K562 (cell line): ENCODE measurements at regions not wholly inside any gene's neighbourhood (a gene's known extent, or its start where the extent isn't known, plus 50 kb on each side); places are given as distances from the start of the nearest gene placed in this dataset.
A peak's percentile ranks its signal among the peaks of the same experiment; 100 is the strongest.

Experiments
- ATAC-seq: fragments of 200-7000 bp; cut with Tn5 transposase; 3 replicates; pipeline ENCODE4 v1.9.1; 2020; ENCODE audit warnings: moderate library complexity
- BruUV-seq: library from RNA; stranded (reverse); fragments of 400-500 nt; replicated peaks from 2 replicates; lab custom pipeline; 2021; lab: Mats Ljungman, UMichigan
- CTCF ChIA-PET: fragments of 300-600 bp; formaldehyde crosslinking; extraction: SDS; loops from one replicate; lab custom pipeline; 2021; ENCODE audit warnings: low intra/inter-chr PET ratio; lab: Yijun Ruan, JAX
- POLR2A ChIA-PET: fragments of 300-600, 350-650 bp; sonication (Branson Sonifier 250); formaldehyde crosslinking; extraction: SDS; loops from one replicate; lab custom pipeline; 2021; ENCODE audit warnings: antibody characterized with exemption, inconsistent platforms; lab: Yijun Ruan, JAX
- DNase-seq, 4 experiments: peaks; one replicate each; pipeline versions ENCODE4 v3.0.0 to v3.0.0-alpha.2; 2011 to 2018; ENCODE audit warnings: low spot score in 3 of 4, mixed read lengths in 3 of 4; ENCODE audit errors: extremely low read depth in 1 of 4
- FAIRE-seq: peaks from 2 replicates; lab custom pipeline; 2011; peaks lifted over from hg19 to GRCh38; lab: Jason Lieb, UNC
- H2AFZ ChIP-seq: 2 replicates; pipeline ENCODE4 v1.6.0; 2011; ENCODE audit warnings: low read depth, low read length, control low read depth, inconsistent platforms
- H3K27ac ChIP-seq: fragments of 200-600 bp; 3 replicates; pipeline ENCODE4 v1.8.0; 2011; ENCODE audit warnings: low read depth, mild to moderate bottlenecking, control low read depth, inconsistent platforms, low read length, moderate library complexity, mixed read lengths; ENCODE audit errors: extremely low read depth
- H3K27me3 ChIP-seq, 2 experiments: fragments of 300-600 bp in 1 of 2; 2 replicates in 1 of 2; 3 replicates in 1 of 2; pipeline versions ENCODE4 v1.6.0 to v1.8.0; 2011; ENCODE audit warnings: inconsistent platforms in 2 of 2, low read length in 2 of 2, mild to moderate bottlenecking in 1 of 2, mixed read lengths in 1 of 2, moderate library complexity in 1 of 2; ENCODE audit not compliant: control insufficient read depth in 2 of 2, insufficient read depth in 2 of 2
- H3K36me3 ChIP-seq: fragments of 300-600 bp; 3 replicates; pipeline ENCODE4 v1.8.0; 2011; ENCODE audit warnings: mild to moderate bottlenecking, low read length, inconsistent platforms; ENCODE audit not compliant: control insufficient read depth, insufficient read depth
- H3K4me1 ChIP-seq, 2 experiments: fragments of 200-600 bp in 1 of 2; replicated peaks in 1 of 2; 2 replicates in 1 of 2; 3 replicates in 1 of 2; pipeline versions ENCODE4 v1.5.1 to v1.8.0; 2011; ENCODE audit warnings: inconsistent platforms in 2 of 2, low read length in 2 of 2, mild to moderate bottlenecking in 1 of 2, mixed read lengths in 1 of 2, moderate library complexity in 1 of 2; ENCODE audit not compliant: control insufficient read depth in 2 of 2, insufficient read depth in 2 of 2
- H3K4me2 ChIP-seq: 2 replicates; pipeline ENCODE4 v1.6.1; 2011; ENCODE audit warnings: low read length, control low read depth, inconsistent platforms, mixed read lengths; ENCODE audit not compliant: insufficient read depth
- H3K4me3 ChIP-seq: fragments of 200-600 bp; sonication (generic), shearing (Covaris generic); 2 replicates; pipeline ENCODE4 v1.5.1; 2016; ENCODE audit warnings: control low read depth, inconsistent platforms
- H3K79me2 ChIP-seq: fragments of 200-600 bp; 3 replicates; pipeline ENCODE4 v1.8.0; 2011; ENCODE audit warnings: low read length, inconsistent platforms; ENCODE audit not compliant: control insufficient read depth, insufficient read depth
- H3K9ac ChIP-seq, 2 experiments: 2 replicates each; pipeline versions ENCODE4 v1.6.0 to v1.6.1; 2011; ENCODE audit warnings: low read depth in 2 of 2, low read length in 2 of 2, control low read depth in 1 of 2, inconsistent platforms in 1 of 2, mild to moderate bottlenecking in 1 of 2, mixed read lengths in 1 of 2; ENCODE audit not compliant: insufficient read depth in 1 of 2
- H3K9me1 ChIP-seq: one replicate; pipeline ENCODE4 v1.6.0; 2011; ENCODE audit warnings: inconsistent platforms, mild to moderate bottlenecking, low read length, moderate library complexity; ENCODE audit not compliant: control insufficient read depth, insufficient read depth
- H3K9me3 ChIP-seq: replicated peaks from 2 replicates; pipeline ENCODE4 v1.5.1; 2011; ENCODE audit warnings: low read depth, low read length, inconsistent platforms; ENCODE audit not compliant: control insufficient read depth, insufficient read depth
- H4K20me1 ChIP-seq: replicated peaks from 2 replicates; pipeline ENCODE4 v1.6.1; 2011; ENCODE audit warnings: low read length, inconsistent platforms, mixed read lengths; ENCODE audit not compliant: control insufficient read depth, insufficient read depth
- ATF1 ChIP-seq, 2 experiments: fragments of 450-650 bp in 1 of 2; IDR thresholded peaks; 2 replicates each; pipeline ENCODE4 v1.6.1; 2016; ENCODE audit warnings: missing compliant biosample characterization in 1 of 2, missing genetic modification characterization in 1 of 2
- BHLHE40 ChIP-seq: IDR thresholded peaks from 2 replicates; pipeline ENCODE4 v1.6.1; 2011; ENCODE audit warnings: low read length, improper control_type of control experiment
- CTBP1 ChIP-seq: fragments of 450-650 bp; IDR thresholded peaks from 2 replicates; pipeline ENCODE4 v1.6.1; 2016; ENCODE audit warnings: borderline replicate concordance
- HDAC1 ChIP-seq, 2 experiments: fragments of 450-650 bp; IDR thresholded peaks; 2 replicates each; pipeline ENCODE4 v1.6.1; 2016 to 2017; ENCODE audit warnings: inconsistent platforms in 1 of 2, mild to moderate bottlenecking in 1 of 2, moderate library complexity in 1 of 2
- HMBOX1 ChIP-seq: sonication (generic); IDR thresholded peaks from 2 replicates; pipeline ENCODE4 v1.6.1; 2016
- MAFK ChIP-seq: IDR thresholded peaks from 2 replicates; pipeline ENCODE4 v1.6.1; 2011; ENCODE audit warnings: low read length, improper control_type of control experiment
- NFE2 ChIP-seq: IDR thresholded peaks from 2 replicates; pipeline ENCODE4 v1.6.1; 2014; ENCODE audit warnings: antibody characterized with exemption, low read depth
- NFIC ChIP-seq: fragments of 450-650 bp; IDR thresholded peaks from 2 replicates; pipeline ENCODE4 v1.6.1; 2017; ENCODE audit warnings: mild to moderate bottlenecking, inconsistent platforms
- NR2C1 ChIP-seq, 2 experiments: fragments of 450-650 bp; IDR thresholded peaks; 2 replicates each; pipeline ENCODE4 v1.6.1; 2017; ENCODE audit warnings: mild to moderate bottlenecking in 2 of 2, antibody characterized with exemption in 1 of 2, inconsistent platforms in 1 of 2, missing compliant biosample characterization in 1 of 2, missing genetic modification characterization in 1 of 2
- NR2C2 ChIP-seq, 2 experiments: fragments of 200-800 bp in 1 of 2; sonication (Bioruptor generic) in 1 of 2; sonication (generic) in 1 of 2; formaldehyde crosslinking in 1 of 2; IDR thresholded peaks; 2 replicates each; pipeline versions ENCODE4 v1.6.1 to v1.8.0; 2016 to 2022; ENCODE audit warnings: mild to moderate bottlenecking in 1 of 2, missing compliant biosample characterization in 1 of 2, missing genetic modification characterization in 1 of 2, missing genetic modification reagents in 1 of 2
- NRF1 ChIP-seq, 2 experiments: fragments of 450-650 bp; IDR thresholded peaks in 1 of 2; conservative IDR thresholded peaks in 1 of 2; 2 replicates each; pipeline ENCODE4 v1.6.1; 2014; ENCODE audit warnings: mild to moderate bottlenecking in 2 of 2
- POLR2AphosphoS2 ChIP-seq: IDR thresholded peaks from 2 replicates; pipeline ENCODE4 v1.6.1; 2012; ENCODE audit warnings: low read length, improper control_type of control experiment
- RAD21 ChIP-seq, 2 experiments: fragments of 250-450 bp in 1 of 2; fragments of 450-650 bp in 1 of 2; sonication (Bioruptor Pico) in 1 of 2; formaldehyde crosslinking in 1 of 2; IDR thresholded peaks in 1 of 2; conservative IDR thresholded peaks in 1 of 2; 2 replicates each; pipeline versions ENCODE4 v1.4.0 to v1.8.0; 2020 to 2022; ENCODE audit warnings: mild to moderate bottlenecking in 2 of 2, moderate library complexity in 1 of 2
- SAFB ChIP-seq: fragments of 200-400 bp; formaldehyde crosslinking; IDR thresholded peaks from 2 replicates; pipeline ENCODE4 v1.6.1; 2017; ENCODE audit warnings: low read depth, low read length, borderline replicate concordance
- SREBF1 ChIP-seq: fragments of 150-350 bp; IDR thresholded peaks from 2 replicates; pipeline ENCODE4 v1.6.1; 2014; ENCODE audit warnings: antibody characterized with exemption, low read depth, low read length, borderline replicate concordance
- WGBS: fragments of 100-300 bp; shearing (Covaris generic); methylation state at CpG from one replicate; pipeline ENCODE4 v1.1.6; 2016; ENCODE audit warnings: low coverage, mixed read lengths; ENCODE audit not compliant: insufficient coverage; ENCODE audit errors: missing lambda C conversion rate; 5-methylcytosine and 5-hydroxymethylcytosine counted together
- in situ Hi-C: fragments of 300-500 bp; cut with MboI; formaldehyde crosslinking; loops from 4 replicates; pipeline ENCODE4 v1.15.0; 2018; ENCODE audit warnings: inconsistent platforms, mixed read lengths
- intact Hi-C: fragments of 100-400 bp; cut with micrococcal nuclease; formaldehyde crosslinking; loops from 2 replicates; pipeline ENCODE4 v1.14.2; 2022
- TF ChIP-seq, protein P1 (sequence below): fragments of 200-800 bp; sonication (Bioruptor generic); IDR thresholded peaks from 2 replicates; pipeline ENCODE4 v1.6.1; 2017; ENCODE audit warnings: missing genetic modification characterization, missing compliant biosample characterization
- TF ChIP-seq, protein P2 (sequence below): sonication (generic); formaldehyde crosslinking; IDR thresholded peaks from 2 replicates; pipeline ENCODE4 v1.8.0; 2022; ENCODE audit warnings: missing genetic modification reagents, mild to moderate bottlenecking, moderate library complexity, borderline replicate concordance

DNA sequence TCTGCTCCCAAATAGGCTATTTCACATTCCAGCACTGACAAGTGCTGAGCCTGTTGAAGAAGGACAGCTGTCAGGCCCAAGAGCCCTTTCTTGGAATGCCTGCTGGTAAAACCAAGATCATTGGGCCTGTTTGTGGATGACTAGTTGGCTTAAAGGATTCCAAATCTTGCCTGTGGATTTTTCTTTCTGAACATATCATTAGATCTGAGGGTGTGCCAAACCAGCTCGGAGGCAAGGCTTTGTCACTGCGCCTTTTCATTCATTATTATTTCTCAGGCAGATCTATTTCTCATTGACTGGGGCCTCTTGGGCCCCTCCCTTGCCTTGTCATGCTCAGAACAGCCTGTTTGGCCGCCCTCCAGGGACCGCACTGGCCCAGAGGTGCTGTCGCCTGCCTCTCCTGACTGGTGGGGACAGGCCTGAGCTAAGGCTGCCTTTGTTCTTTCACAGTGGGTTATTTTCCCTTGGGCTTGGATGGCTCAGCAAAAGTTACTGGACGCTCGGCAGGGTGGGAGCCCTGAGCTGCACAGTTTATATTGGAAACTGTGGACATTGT lies 222.7 kb upstream of the SESN3 start:
- H3K27me3 ChIP-seq, result no peaks in the 10 kb centered on the region
- peaks cover 3 to 30% of the 10 kb centered on the region in 2 experiments; a peak in 3 of 5 replicates for H3K4me1 ChIP-seq
- DNase-seq (peak; percentile 15 to 88 (median 40)), FAIRE-seq (peak; percentile 73), ATAC-seq (peak; percentile 97)
- in situ Hi-C loops (no loop called here), intact Hi-C loops (no loop called here)
- H2AFZ ChIP-seq, result peak overlapping the region; percentile 49
- H3K79me2 ChIP-seq, result no peaks in the 10 kb centered on the region
- no peaks in the 10 kb centered on the region for H4K20me1 ChIP-seq
- no peaks in the 10 kb centered on the region for H3K36me3 ChIP-seq
- 1% methylated on average over 7 of the region's 7 CpGs for WGBS
- peak overlapping the region; percentile 44; the same call in 1 of the 3 replicates for H3K27ac ChIP-seq
- ChIA-PET CTCF (no interaction called here), POLR2A (interaction anchor here (0.6 to 2.0 kb wide), 5 partner anchors 9 to 165 kb away, joined by 3 to 8 read pairs (median 3); no protein-coding TSS in a partner anchor)
- no peaks in the 10 kb centered on the region for H3K9me3 ChIP-seq
- H3K9me1 ChIP-seq, result no peaks in the 10 kb centered on the region
- H3K4me2 ChIP-seq, result 0 out of 2 replicates have a peak overlapping the region, but pooled peaks have one; percentile 23
- no peak overlapping the region for H3K4me3 ChIP-seq
- no TSS peak for BruUV-seq
- H3K9ac ChIP-seq, result peak overlapping the region in 1 of 2 experiments; percentile 62; a peak in 1 of 4 replicates
- peak; percentile 30; the same call in 1 of the 2 replicates for TF ChIP-seq HMBOX1
- peak; percentile 84 for TF ChIP-seq NFIC
- peak; percentile 74 for TF ChIP-seq BHLHE40
- TF ChIP-seq, protein P1, sequence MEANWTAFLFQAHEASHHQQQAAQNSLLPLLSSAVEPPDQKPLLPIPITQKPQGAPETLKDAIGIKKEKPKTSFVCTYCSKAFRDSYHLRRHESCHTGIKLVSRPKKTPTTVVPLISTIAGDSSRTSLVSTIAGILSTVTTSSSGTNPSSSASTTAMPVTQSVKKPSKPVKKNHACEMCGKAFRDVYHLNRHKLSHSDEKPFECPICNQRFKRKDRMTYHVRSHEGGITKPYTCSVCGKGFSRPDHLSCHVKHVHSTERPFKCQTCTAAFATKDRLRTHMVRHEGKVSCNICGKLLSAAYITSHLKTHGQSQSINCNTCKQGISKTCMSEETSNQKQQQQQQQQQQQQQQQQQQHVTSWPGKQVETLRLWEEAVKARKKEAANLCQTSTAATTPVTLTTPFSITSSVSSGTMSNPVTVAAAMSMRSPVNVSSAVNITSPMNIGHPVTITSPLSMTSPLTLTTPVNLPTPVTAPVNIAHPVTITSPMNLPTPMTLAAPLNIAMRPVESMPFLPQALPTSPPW (CRISPR knock-in tag), result peak; percentile 85
- peak; percentile 72 for TF ChIP-seq NFE2
- peak; percentile 38 to 42 for TF ChIP-seq RAD21 (CRISPR knock-in tag; conservative IDR thresholded peaks at IDR 0.05 in 1 of 2, IDR thresholded peaks at IDR 0.05 in 1 of 2)
- TF ChIP-seq NR2C1 (IDR thresholded peaks at IDR 0.05), result no peak
- 0 out of 2 replicates have a peak, but pooled peaks have one; percentile 45 for TF ChIP-seq NR2C1 (tag; IDR thresholded peaks at IDR 0.05)
- 0 out of 2 replicates have a peak, but pooled peaks have one; percentile 31 for TF ChIP-seq CTBP1
- peak; percentile 8; the same call in 1 of the 2 replicates for TF ChIP-seq MAFK
- peak; percentile 65 to 67 for TF ChIP-seq NRF1 (conservative IDR thresholded peaks at IDR 0.05 in 1 of 2, IDR thresholded peaks at IDR 0.05 in 1 of 2)
- TF ChIP-seq HDAC1 (IDR thresholded peaks at IDR 0.05), result no peak
- no peak for TF ChIP-seq ATF1 (CRISPR knock-in tag; IDR thresholded peaks at IDR 0.05)
- peak; percentile 32; the same call in 1 of the 2 replicates for TF ChIP-seq ATF1 (tag; IDR thresholded peaks at IDR 0.05)
- TF ChIP-seq NR2C2 (CRISPR knock-in tag; IDR thresholded peaks at IDR 0.05), result no peak
- TF ChIP-seq NR2C2 (tag; IDR thresholded peaks at IDR 0.05), result peak; percentile 50; the same call in 1 of the 2 replicates
- TF ChIP-seq SAFB, result no peak
- TF ChIP-seq SREBF1, result no peak
- TF ChIP-seq, protein P2, sequence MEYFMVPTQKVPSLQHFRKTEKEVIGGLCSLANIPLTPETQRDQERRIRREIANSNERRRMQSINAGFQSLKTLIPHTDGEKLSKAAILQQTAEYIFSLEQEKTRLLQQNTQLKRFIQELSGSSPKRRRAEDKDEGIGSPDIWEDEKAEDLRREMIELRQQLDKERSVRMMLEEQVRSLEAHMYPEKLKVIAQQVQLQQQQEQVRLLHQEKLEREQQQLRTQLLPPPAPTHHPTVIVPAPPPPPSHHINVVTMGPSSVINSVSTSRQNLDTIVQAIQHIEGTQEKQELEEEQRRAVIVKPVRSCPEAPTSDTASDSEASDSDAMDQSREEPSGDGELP (CRISPR knock-in tag), result peak; percentile 52; the same call in 1 of the 2 replicates
- no peak for TF ChIP-seq POLR2AphosphoS2
